ENCODE measurements at regions not wholly inside any gene's neighbourhood (a gene's known extent, or its start where the extent isn't known, plus 50 kb on each side); places are given as distances from the start of the nearest gene placed in this dataset.

GRCh38 chr13:34749046-34749445, 193.0 kb upstream of the NBEA start:
- no peak for TF ChIP-seq CTCF (IDR thresholded peaks at IDR 0.05)

GRCh38 chr13:34750078-34750931, 191.8 kb upstream of the NBEA start:
- TF ChIP-seq CTCF (IDR thresholded peaks at IDR 0.05) = no peak

- TF ChIP-seq CTCF (IDR thresholded peaks at IDR 0.05) = no peak
Observed at GRCh38 chr13:34751044-34751443, 191.0 kb upstream of the NBEA start.

GRCh38 chr13:34751492-34751891, 190.6 kb upstream of the NBEA start:
- TF ChIP-seq CTCF (IDR thresholded peaks at IDR 0.05) = no peak

GRCh38 chr13:34752283-34752960, 189.6 kb upstream of the NBEA start:
- TF ChIP-seq CTCF (IDR thresholded peaks at IDR 0.05) = no peak

- TF ChIP-seq CTCF (IDR thresholded peaks at IDR 0.05) = no peak
Observed at GRCh38 chr13:34756136-34756535, 185.9 kb upstream of the NBEA start.

GRCh38 chr13:34756572-34756971, 185.5 kb upstream of the NBEA start:
- TF ChIP-seq CTCF (IDR thresholded peaks at IDR 0.05) = no peak
